ENCODE measurements at regions not wholly inside any gene's neighbourhood (a gene's known extent, or its start where the extent isn't known, plus 50 kb on each side); places are given as distances from the start of the nearest gene placed in this dataset.

DNA sequence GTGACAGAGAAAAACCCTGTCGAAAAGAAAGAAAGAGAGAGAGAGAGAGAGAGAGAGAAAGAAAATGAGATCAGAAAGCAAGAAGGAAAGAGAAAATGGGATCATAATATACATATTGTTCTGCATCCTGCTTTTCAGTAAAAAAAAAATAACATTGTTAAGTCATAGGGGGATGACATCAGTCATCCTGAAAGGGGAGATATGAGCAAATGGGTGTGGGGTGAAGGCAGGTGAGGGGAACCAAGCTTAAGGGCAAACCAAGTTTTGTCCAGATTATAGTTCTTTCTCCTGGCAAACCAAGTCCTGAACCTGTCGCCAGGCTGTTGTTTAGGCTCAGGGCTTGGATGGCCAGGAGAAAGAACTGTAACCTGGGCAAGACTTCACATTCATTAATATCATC is 92.6 kb upstream of the TMTC4 start:
- Histone ChIP-seq H3F3A (replicated peaks; ENCODE audit: low read depth) (no peaks in the 10 kb centered on the region), H3K27me3 (ENCODE audit: insufficient read depth) (no peaks in the 10 kb centered on the region), H3K27ac (ENCODE audit: low read depth) (no peak overlapping the region), H3K4me2 (no peak overlapping the region), H3K36me3 (ENCODE audit: insufficient read depth) (no peaks in the 10 kb centered on the region; the same call in 1 of the 2 replicates), H3K9me2 (ENCODE audit: insufficient read depth) (0 out of 2 replicates have a peak, but pooled peaks cover 3% of the 10 kb centered on the region), H2AFZ (0 out of 2 replicates have a peak overlapping the region, but pooled peaks have one; percentile 63), H4K20me1 (replicated peaks; ENCODE audit: insufficient read depth) (no peaks in the 10 kb centered on the region), H3K4me1 (ENCODE audit: insufficient read depth) (no peaks in the 10 kb centered on the region), H3K4me3 (no peak overlapping the region), H3K79me2 (replicated peaks; ENCODE audit: insufficient read depth) (no peaks in the 10 kb centered on the region)
- H3K36me3 Mint-ChIP-seq (ENCODE audit: low read depth), result peaks cover 3% of the 10 kb centered on the region; the same call in 2 of the 3 replicates
- H3K9me3 Mint-ChIP-seq, result peaks cover 11% of the 10 kb centered on the region
- TF ChIP-seq NANOG (IDR thresholded peaks at IDR 0.05; ENCODE audit: borderline replicate concordance), result no peak
- no peak for TF ChIP-seq POLR2AphosphoS5 (IDR thresholded peaks at IDR 0.05; ENCODE audit: low read depth)
- no peak for TF ChIP-seq EZH2phosphoT487 (IDR thresholded peaks at IDR 0.05; ENCODE audit: unreplicated experiment)
- no peak for TF ChIP-seq JUNB (IDR thresholded peaks at IDR 0.05; ENCODE audit: unreplicated experiment)
- TF ChIP-seq, protein P1, sequence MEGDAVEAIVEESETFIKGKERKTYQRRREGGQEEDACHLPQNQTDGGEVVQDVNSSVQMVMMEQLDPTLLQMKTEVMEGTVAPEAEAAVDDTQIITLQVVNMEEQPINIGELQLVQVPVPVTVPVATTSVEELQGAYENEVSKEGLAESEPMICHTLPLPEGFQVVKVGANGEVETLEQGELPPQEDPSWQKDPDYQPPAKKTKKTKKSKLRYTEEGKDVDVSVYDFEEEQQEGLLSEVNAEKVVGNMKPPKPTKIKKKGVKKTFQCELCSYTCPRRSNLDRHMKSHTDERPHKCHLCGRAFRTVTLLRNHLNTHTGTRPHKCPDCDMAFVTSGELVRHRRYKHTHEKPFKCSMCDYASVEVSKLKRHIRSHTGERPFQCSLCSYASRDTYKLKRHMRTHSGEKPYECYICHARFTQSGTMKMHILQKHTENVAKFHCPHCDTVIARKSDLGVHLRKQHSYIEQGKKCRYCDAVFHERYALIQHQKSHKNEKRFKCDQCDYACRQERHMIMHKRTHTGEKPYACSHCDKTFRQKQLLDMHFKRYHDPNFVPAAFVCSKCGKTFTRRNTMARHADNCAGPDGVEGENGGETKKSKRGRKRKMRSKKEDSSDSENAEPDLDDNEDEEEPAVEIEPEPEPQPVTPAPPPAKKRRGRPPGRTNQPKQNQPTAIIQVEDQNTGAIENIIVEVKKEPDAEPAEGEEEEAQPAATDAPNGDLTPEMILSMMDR (conservative IDR thresholded peaks at IDR 0.05; ENCODE audit: low read depth in 2 of 2), result no peak
- TF ChIP-seq, protein P2, sequence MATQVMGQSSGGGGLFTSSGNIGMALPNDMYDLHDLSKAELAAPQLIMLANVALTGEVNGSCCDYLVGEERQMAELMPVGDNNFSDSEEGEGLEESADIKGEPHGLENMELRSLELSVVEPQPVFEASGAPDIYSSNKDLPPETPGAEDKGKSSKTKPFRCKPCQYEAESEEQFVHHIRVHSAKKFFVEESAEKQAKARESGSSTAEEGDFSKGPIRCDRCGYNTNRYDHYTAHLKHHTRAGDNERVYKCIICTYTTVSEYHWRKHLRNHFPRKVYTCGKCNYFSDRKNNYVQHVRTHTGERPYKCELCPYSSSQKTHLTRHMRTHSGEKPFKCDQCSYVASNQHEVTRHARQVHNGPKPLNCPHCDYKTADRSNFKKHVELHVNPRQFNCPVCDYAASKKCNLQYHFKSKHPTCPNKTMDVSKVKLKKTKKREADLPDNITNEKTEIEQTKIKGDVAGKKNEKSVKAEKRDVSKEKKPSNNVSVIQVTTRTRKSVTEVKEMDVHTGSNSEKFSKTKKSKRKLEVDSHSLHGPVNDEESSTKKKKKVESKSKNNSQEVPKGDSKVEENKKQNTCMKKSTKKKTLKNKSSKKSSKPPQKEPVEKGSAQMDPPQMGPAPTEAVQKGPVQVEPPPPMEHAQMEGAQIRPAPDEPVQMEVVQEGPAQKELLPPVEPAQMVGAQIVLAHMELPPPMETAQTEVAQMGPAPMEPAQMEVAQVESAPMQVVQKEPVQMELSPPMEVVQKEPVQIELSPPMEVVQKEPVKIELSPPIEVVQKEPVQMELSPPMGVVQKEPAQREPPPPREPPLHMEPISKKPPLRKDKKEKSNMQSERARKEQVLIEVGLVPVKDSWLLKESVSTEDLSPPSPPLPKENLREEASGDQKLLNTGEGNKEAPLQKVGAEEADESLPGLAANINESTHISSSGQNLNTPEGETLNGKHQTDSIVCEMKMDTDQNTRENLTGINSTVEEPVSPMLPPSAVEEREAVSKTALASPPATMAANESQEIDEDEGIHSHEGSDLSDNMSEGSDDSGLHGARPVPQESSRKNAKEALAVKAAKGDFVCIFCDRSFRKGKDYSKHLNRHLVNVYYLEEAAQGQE (IDR thresholded peaks at IDR 0.05; ENCODE audit: unreplicated experiment), result no peak
- no peak for TF ChIP-seq EZH2 (IDR thresholded peaks at IDR 0.05; ENCODE audit: low read depth, unreplicated experiment)
- TF ChIP-seq, protein P3, sequence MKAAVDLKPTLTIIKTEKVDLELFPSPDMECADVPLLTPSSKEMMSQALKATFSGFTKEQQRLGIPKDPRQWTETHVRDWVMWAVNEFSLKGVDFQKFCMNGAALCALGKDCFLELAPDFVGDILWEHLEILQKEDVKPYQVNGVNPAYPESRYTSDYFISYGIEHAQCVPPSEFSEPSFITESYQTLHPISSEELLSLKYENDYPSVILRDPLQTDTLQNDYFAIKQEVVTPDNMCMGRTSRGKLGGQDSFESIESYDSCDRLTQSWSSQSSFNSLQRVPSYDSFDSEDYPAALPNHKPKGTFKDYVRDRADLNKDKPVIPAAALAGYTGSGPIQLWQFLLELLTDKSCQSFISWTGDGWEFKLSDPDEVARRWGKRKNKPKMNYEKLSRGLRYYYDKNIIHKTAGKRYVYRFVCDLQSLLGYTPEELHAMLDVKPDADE (IDR thresholded peaks at IDR 0.05), result no peak
- TF ChIP-seq, protein P4, sequence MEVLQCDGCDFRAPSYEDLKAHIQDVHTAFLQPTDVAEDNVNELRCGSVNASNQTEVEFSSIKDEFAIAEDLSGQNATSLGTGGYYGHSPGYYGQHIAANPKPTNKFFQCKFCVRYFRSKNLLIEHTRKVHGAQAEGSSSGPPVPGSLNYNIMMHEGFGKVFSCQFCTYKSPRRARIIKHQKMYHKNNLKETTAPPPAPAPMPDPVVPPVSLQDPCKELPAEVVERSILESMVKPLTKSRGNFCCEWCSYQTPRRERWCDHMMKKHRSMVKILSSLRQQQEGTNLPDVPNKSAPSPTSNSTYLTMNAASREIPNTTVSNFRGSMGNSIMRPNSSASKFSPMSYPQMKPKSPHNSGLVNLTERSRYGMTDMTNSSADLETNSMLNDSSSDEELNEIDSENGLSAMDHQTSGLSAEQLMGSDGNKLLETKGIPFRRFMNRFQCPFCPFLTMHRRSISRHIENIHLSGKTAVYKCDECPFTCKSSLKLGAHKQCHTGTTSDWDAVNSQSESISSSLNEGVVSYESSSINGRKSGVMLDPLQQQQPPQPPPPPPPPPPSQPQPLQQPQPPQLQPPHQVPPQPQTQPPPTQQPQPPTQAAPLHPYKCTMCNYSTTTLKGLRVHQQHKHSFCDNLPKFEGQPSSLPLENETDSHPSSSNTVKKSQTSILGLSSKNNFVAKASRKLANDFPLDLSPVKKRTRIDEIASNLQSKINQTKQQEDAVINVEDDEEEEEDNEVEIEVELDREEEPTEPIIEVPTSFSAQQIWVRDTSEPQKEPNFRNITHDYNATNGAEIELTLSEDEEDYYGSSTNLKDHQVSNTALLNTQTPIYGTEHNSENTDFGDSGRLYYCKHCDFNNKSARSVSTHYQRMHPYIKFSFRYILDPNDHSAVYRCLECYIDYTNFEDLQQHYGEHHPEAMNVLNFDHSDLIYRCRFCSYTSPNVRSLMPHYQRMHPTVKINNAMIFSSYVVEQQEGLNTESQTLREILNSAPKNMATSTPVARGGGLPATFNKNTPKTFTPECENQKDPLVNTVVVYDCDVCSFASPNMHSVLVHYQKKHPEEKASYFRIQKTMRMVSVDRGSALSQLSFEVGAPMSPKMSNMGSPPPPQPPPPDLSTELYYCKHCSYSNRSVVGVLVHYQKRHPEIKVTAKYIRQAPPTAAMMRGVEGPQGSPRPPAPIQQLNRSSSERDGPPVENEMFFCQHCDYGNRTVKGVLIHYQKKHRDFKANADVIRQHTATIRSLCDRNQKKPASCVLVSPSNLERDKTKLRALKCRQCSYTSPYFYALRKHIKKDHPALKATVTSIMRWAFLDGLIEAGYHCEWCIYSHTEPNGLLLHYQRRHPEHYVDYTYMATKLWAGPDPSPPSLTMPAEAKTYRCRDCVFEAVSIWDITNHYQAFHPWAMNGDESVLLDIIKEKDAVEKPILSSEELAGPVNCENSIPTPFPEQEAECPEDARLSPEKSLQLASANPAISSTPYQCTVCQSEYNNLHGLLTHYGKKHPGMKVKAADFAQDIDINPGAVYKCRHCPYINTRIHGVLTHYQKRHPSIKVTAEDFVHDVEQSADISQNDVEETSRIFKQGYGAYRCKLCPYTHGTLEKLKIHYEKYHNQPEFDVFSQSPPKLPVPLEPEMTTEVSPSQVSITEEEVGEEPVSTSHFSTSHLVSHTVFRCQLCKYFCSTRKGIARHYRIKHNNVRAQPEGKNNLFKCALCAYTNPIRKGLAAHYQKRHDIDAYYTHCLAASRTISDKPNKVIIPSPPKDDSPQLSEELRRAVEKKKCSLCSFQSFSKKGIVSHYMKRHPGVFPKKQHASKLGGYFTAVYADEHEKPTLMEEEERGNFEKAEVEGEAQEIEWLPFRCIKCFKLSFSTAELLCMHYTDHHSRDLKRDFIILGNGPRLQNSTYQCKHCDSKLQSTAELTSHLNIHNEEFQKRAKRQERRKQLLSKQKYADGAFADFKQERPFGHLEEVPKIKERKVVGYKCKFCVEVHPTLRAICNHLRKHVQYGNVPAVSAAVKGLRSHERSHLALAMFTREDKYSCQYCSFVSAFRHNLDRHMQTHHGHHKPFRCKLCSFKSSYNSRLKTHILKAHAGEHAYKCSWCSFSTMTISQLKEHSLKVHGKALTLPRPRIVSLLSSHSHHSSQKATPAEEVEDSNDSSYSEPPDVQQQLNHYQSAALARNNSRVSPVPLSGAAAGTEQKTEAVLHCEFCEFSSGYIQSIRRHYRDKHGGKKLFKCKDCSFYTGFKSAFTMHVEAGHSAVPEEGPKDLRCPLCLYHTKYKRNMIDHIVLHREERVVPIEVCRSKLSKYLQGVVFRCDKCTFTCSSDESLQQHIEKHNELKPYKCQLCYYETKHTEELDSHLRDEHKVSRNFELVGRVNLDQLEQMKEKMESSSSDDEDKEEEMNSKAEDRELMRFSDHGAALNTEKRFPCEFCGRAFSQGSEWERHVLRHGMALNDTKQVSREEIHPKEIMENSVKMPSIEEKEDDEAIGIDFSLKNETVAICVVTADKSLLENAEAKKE (CRISPR knock-in tag; IDR thresholded peaks at IDR 0.05), result no peak
- TF ChIP-seq ZNF331 (CRISPR knock-in tag; IDR thresholded peaks at IDR 0.05; ENCODE audit: low read depth), result no peak
- no peak for TF ChIP-seq CREB1 (CRISPR knock-in tag; IDR thresholded peaks at IDR 0.05; ENCODE audit: low read depth)
- TF ChIP-seq STAT1 (IDR thresholded peaks at IDR 0.05; ENCODE audit: unreplicated experiment), result no peak
- no peak for TF ChIP-seq ZNF114 (CRISPR knock-in tag; IDR thresholded peaks at IDR 0.05)
- ATAC-seq (no peak), DNase-seq (ENCODE audit: low spot score) (no peak)
- peaks cover 3% of the 10 kb centered on the region for H3K27me3 Mint-ChIP-seq (ENCODE audit: insufficient read depth, low read depth, poor library complexity)
- H3K4me1 Mint-ChIP-seq, result no peaks in the 10 kb centered on the region; the same call in 2 of the 3 replicates
- H3K27ac Mint-ChIP-seq, result no peak overlapping the region; the same call in 1 of the 2 replicates
- H3K4me3 Mint-ChIP-seq, result no peak overlapping the region

All from GM23338 (cell line).